RWPE1 (cell line): ENCODE measurements at regions not wholly inside any gene's neighbourhood (a gene's known extent, or its start where the extent isn't known, plus 50 kb on each side); places are given as distances from the start of the nearest gene placed in this dataset.
"Not testable (repeated sequence)": the region's sequence is repeated elsewhere in the genome, so short reads cannot be mapped to it uniquely, and the experiment has no call there.

Source experiments
- CTCF ChIA-PET: fragments of 350-600 bp; sonication (Branson Sonifier 250); formaldehyde crosslinking; extraction: SDS; loops from one replicate; lab custom pipeline; 2021; lab: Yijun Ruan, JAX
- POLR2A ChIA-PET: fragments of 400-600 bp; formaldehyde crosslinking; extraction: SDS; loops from one replicate; lab custom pipeline; 2020; ENCODE audit warnings: antibody characterized with exemption; ENCODE audit not compliant: low non-redundant PET; lab: Yijun Ruan, JAX
- DNase-seq: peaks from one replicate; pipeline ENCODE4 v3.0.0; 2012; ENCODE audit warnings: low spot score
- H3K27ac ChIP-seq: fragments of 450-650 bp; 2 replicates; pipeline ENCODE4 v1.5.1; 2017
- CTCF ChIP-seq: fragments of 450-650 bp; conservative IDR thresholded peaks from 2 replicates; pipeline ENCODE4 v1.5.1; 2017; ENCODE audit warnings: low read depth, mild to moderate bottlenecking

- H3K27ac ChIP-seq = no peak overlapping the region
- no peak for TF ChIP-seq CTCF
- ChIA-PET CTCF (interaction anchor here (0.6 to 0.7 kb wide), 2 partner anchors 12 to 586 kb away, joined by 3 read pairs; no protein-coding TSS in a partner anchor), POLR2A (no interaction called here)
- peak; percentile 8 for DNase-seq
Observed at GRCh38 chr5:18395126-18396110, 761.2 kb downstream of the TAF11L14 start.

GRCh38 chr5:18397371-18397770 lies 763.1 kb downstream of the TAF11L14 start:
- DNase-seq = no peak
- no peak for TF ChIP-seq CTCF
- H3K27ac ChIP-seq = no peak overlapping the region
- ChIA-PET POLR2A (no interaction called here), CTCF (no interaction called here)

GRCh38 chr5:18397891-18398290 lies 763.6 kb downstream of the TAF11L14 start:
- TF ChIP-seq CTCF = no peak
- ChIA-PET POLR2A (no interaction called here), CTCF (no interaction called here)
- no peak overlapping the region for H3K27ac ChIP-seq
- DNase-seq = no peak

- DNase-seq, H3K27ac ChIP-seq, POLR2A ChIA-PET: not testable (repeated sequence)
- CTCF ChIA-PET = interaction anchor here (0.6 kb wide), 1 partner anchor 44 kb away, joined by 4 read pairs; no protein-coding TSS in a partner anchor
Observed at GRCh38 chr5:18399461-18400327, 765.4 kb downstream of the TAF11L14 start.

GRCh38 chr5:18403141-18403540 lies 768.9 kb downstream of the TAF11L14 start:
- CTCF ChIA-PET = no interaction called here
- TF ChIP-seq CTCF = no peak
- POLR2A ChIA-PET = no interaction called here
- H3K27ac ChIP-seq = no peak overlapping the region
- no peak for DNase-seq

- TF ChIP-seq CTCF = no peak
- ChIA-PET POLR2A (no interaction called here), CTCF (no interaction called here)
- DNase-seq = no peak
- no peak overlapping the region for H3K27ac ChIP-seq
Observed at GRCh38 chr5:18403941-18404438, 769.7 kb downstream of the TAF11L14 start.
